Spleen (tissue), 11 donors: ENCODE measurements at regions not wholly inside any gene's neighbourhood (a gene's known extent, or its start where the extent isn't known, plus 50 kb on each side); places are given as distances from the start of the nearest gene placed in this dataset.
A peak's percentile ranks its signal among the peaks of the same experiment; 100 is the strongest.

Experiments used
- DNase-seq: peaks from one replicate; pipeline ENCODE4 v3.0.0-alpha.2; 2020
- H3K27ac ChIP-seq, 8 donors: fragments of 200-600 bp; sonication (generic) in 7 of 8; 1 replicate in 4 of 8; 2 replicates in 4 of 8; pipeline versions ENCODE4 v1.5.0 to v1.8.0; 2016 to 2021; ENCODE audit warnings: inconsistent platforms in 4 of 8, mild to moderate bottlenecking in 4 of 8, moderate library complexity in 1 of 8
- H3K27me3 ChIP-seq, 7 donors: fragments of 200-600 bp; sonication (generic) in 6 of 7; replicated peaks in 1 of 7; 1 replicate in 4 of 7; 2 replicates in 3 of 7; pipeline versions ENCODE4 v1.5.0 to v1.8.0; 2016 to 2021; ENCODE audit warnings: inconsistent platforms in 3 of 7, mild to moderate bottlenecking in 1 of 7
- H3K36me3 ChIP-seq, 6 donors: fragments of 200-600 bp; sonication (generic) in 5 of 6; 1 replicate in 4 of 6; 2 replicates in 2 of 6; pipeline versions ENCODE4 v1.5.0 to v1.8.0; 2016 to 2021; ENCODE audit warnings: inconsistent platforms in 2 of 6
- H3K4me1 ChIP-seq, 6 donors: fragments of 200-600 bp; sonication (generic) in 5 of 6; 1 replicate in 3 of 6; 2 replicates in 3 of 6; pipeline versions ENCODE4 v1.5.0 to v1.8.0; 2016 to 2021; ENCODE audit warnings: inconsistent platforms in 3 of 6
- H3K4me3 ChIP-seq, 8 donors: fragments of 200-600 bp; sonication (generic) in 7 of 8; 1 replicate in 4 of 8; 2 replicates in 4 of 8; pipeline versions ENCODE4 v1.5.0 to v1.8.0; 2016 to 2021; ENCODE audit warnings: inconsistent platforms in 4 of 8, mild to moderate bottlenecking in 4 of 8, moderate library complexity in 2 of 8
- H3K9me3 ChIP-seq, 8 donors: fragments of 200-600 bp; sonication (generic) in 7 of 8; 1 replicate in 4 of 8; 2 replicates in 4 of 8; pipeline versions ENCODE4 v1.5.0 to v1.8.0; 2016 to 2021; ENCODE audit warnings: inconsistent platforms in 4 of 8
- POLR2A ChIP-seq, 3 donors: fragments of 450-650 bp; IDR thresholded peaks; one replicate each; pipeline ENCODE4 v1.5.1; 2017; ENCODE audit warnings: antibody characterized with exemption in 3 of 3, mild to moderate bottlenecking in 1 of 3
- POLR2AphosphoS5 ChIP-seq, 3 donors: sonication (generic); formaldehyde crosslinking; IDR thresholded peaks; one replicate each; pipeline ENCODE4 v1.5.1; 2017; ENCODE audit warnings: antibody characterized with exemption in 3 of 3
- WGBS, 5 donors: extraction: QIAGEN DNeasy Blood & Tissue Kit in 3 of 5; methylation state at CpG; one replicate each; pipeline versions ENCODE4 v1.1.5 to v1.1.7; 2013 to 2018; 5-methylcytosine and 5-hydroxymethylcytosine counted together
- intact Hi-C: fragments of 100-400 bp; cut with DNase I; formaldehyde crosslinking; loops from one replicate; pipeline ENCODE4 v1.15.0; 2023; ENCODE audit warnings: low total_unique reads
- TF ChIP-seq, protein P1 (sequence below), 11 experiments: fragments of 200-600 bp in 7 of 11; fragments of 450-650 bp in 4 of 11; sonication (generic) in 4 of 11; IDR thresholded peaks in 8 of 11; conservative IDR thresholded peaks in 3 of 11; 1 replicate in 7 of 11; 2 replicates in 4 of 11; pipeline versions ENCODE4 v1.4.0 to v1.8.0; 2016 to 2021; ENCODE audit warnings: antibody characterized with exemption in 11 of 11, inconsistent platforms in 4 of 11, mild to moderate bottlenecking in 1 of 11
- donor health status: healthy with polysubstance abuse.
- donor health status: DM: no; HTN: no; CAD: no; lungs with moderate emphysema.
- donor health status: DM: no; HTN: no; CAD: no.
- donor health status: Bipolar disorder and iron deficiency.
- donor health status: healthy.
- donor health status: DM: no; HTN: no; CAD: no.
- donor health status: DM: yes; HTN: yes; CAD: no.

GRCh38 chr15:70469651-70470555, 293.5 kb downstream of the UACA start:
- 70 to 83% (median 77%) methylated on average over 11 to 16 of the region's 16 CpGs for WGBS, 5 donors

DNA sequence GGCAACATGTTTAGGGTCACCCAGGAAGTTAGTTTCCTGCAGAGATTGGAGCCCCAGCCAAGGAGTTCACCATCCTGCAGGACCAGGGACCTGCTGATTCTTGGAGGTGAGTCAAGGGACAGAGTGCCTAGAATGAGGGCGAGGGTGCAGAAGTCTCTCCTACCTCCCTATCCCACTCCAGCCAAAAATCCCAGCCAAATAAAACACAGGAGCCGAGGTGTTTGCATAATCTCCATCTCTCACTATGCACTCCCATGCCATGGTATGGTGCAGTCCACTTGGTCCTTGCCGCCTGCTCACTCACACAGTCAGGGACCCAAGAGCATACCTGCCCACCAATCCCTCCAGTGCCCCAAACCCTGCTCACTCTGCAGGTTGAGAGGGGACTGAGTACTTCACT, 294.2 kb downstream of the UACA start:
- 73 to 93% (median 82%) methylated on average over 3 of the region's 3 CpGs for WGBS, 5 donors
- peak; percentile 15 for DNase-seq

More at GRCh38 chr15:70469651-70470555, 293.5 kb downstream of the UACA start:
- H3K36me3 ChIP-seq, result no peaks in the 10 kb centered on the region
- no peak overlapping the region for H3K4me3 ChIP-seq
- peaks cover 0 to 37% (median 0%) of the 10 kb centered on the region in 7 donors for H3K27me3 ChIP-seq
- no peak overlapping the region for H3K27ac ChIP-seq
- H3K4me1 ChIP-seq, result peaks cover 0 to 19% (median 13%) of the 10 kb centered on the region in 6 donors
- TF ChIP-seq POLR2A (IDR thresholded peaks at IDR 0.05) (no peak), POLR2AphosphoS5 (IDR thresholded peaks at IDR 0.05) (no peak)
- TF ChIP-seq, protein P1, sequence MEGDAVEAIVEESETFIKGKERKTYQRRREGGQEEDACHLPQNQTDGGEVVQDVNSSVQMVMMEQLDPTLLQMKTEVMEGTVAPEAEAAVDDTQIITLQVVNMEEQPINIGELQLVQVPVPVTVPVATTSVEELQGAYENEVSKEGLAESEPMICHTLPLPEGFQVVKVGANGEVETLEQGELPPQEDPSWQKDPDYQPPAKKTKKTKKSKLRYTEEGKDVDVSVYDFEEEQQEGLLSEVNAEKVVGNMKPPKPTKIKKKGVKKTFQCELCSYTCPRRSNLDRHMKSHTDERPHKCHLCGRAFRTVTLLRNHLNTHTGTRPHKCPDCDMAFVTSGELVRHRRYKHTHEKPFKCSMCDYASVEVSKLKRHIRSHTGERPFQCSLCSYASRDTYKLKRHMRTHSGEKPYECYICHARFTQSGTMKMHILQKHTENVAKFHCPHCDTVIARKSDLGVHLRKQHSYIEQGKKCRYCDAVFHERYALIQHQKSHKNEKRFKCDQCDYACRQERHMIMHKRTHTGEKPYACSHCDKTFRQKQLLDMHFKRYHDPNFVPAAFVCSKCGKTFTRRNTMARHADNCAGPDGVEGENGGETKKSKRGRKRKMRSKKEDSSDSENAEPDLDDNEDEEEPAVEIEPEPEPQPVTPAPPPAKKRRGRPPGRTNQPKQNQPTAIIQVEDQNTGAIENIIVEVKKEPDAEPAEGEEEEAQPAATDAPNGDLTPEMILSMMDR (IDR thresholded peaks at IDR 0.05 in 8 of 11, conservative IDR thresholded peaks at IDR 0.05 in 3 of 11), result no peak
- DNase-seq, result peak; percentile 37
- intact Hi-C loops, result loop anchor here (10.0 kb wide), 1 partner anchor 735 kb away; no protein-coding TSS in a partner anchor
- H3K9me3 ChIP-seq, result no peaks in the 10 kb centered on the region

GRCh38 chr15:70466895-70467529, 296.3 kb downstream of the UACA start:
- Histone ChIP-seq H3K27me3 (peaks cover 0 to 28% (median 0%) of the 10 kb centered on the region in 7 donors), H3K4me3 (no peak overlapping the region), H3K9me3 (no peaks in the 10 kb centered on the region), H3K27ac (no peak overlapping the region), H3K36me3 (no peaks in the 10 kb centered on the region), H3K4me1 (peaks cover 0 to 20% (median 6%) of the 10 kb centered on the region in 6 donors)
- intact Hi-C loops, result loop anchor here (10.0 kb wide), 1 partner anchor 732 kb away; no protein-coding TSS in a partner anchor
- DNase-seq, result peak; percentile 81
- WGBS, 5 donors, result 29 to 43% (median 37%) methylated on average over 4 of the region's 4 CpGs
- no peak for TF ChIP-seq POLR2AphosphoS5 (IDR thresholded peaks at IDR 0.05)
- TF ChIP-seq, protein P1 (IDR thresholded peaks at IDR 0.05 in 8 of 11, conservative IDR thresholded peaks at IDR 0.05 in 3 of 11), result peak; percentile 41 to 73 (median 51)
- TF ChIP-seq POLR2A (IDR thresholded peaks at IDR 0.05), result no peak

More for the DNA sequence above, 294.2 kb downstream of the UACA start:
- intact Hi-C loops, result loop anchor here (10.0 kb wide), 1 partner anchor 734 kb away; no protein-coding TSS in a partner anchor
- TF ChIP-seq POLR2A (IDR thresholded peaks at IDR 0.05) (no peak), POLR2AphosphoS5 (IDR thresholded peaks at IDR 0.05) (no peak)
- TF ChIP-seq, protein P1 (IDR thresholded peaks at IDR 0.05 in 8 of 11, conservative IDR thresholded peaks at IDR 0.05 in 3 of 11), result no peak
- no peaks in the 10 kb centered on the region for H3K36me3 ChIP-seq
- H3K27ac ChIP-seq, result no peak overlapping the region
- H3K4me3 ChIP-seq, result no peak overlapping the region
- H3K4me1 ChIP-seq, result peaks cover 0 to 12% (median 6%) of the 10 kb centered on the region in 6 donors
- H3K27me3 ChIP-seq, result peaks cover 0 to 30% (median 0%) of the 10 kb centered on the region in 7 donors
- no peaks in the 10 kb centered on the region for H3K9me3 ChIP-seq
